Endodermal cell (in vitro differentiated cells): ENCODE measurements at regions not wholly inside any gene's neighbourhood (a gene's known extent, or its start where the extent isn't known, plus 50 kb on each side); places are given as distances from the start of the nearest gene placed in this dataset.

Source experiments
- DNase-seq: peaks from one replicate; pipeline ENCODE4 v3.0.0-alpha.2; 2017
- H3K27ac ChIP-seq: 2 replicates; pipeline ENCODE4 v1.5.1; 2013; ENCODE audit warnings: mild to moderate bottlenecking, low read depth, low read length, moderate library complexity
- H3K27me3 ChIP-seq: 2 replicates; pipeline ENCODE4 v1.6.1; 2013; ENCODE audit warnings: mild to moderate bottlenecking, low read length, moderate library complexity; ENCODE audit not compliant: insufficient read depth, control insufficient read depth, poor library complexity, severe bottlenecking
- H3K36me3 ChIP-seq: 2 replicates; pipeline ENCODE4 v1.7.0; 2013; ENCODE audit warnings: mild to moderate bottlenecking, low read length, moderate library complexity; ENCODE audit not compliant: control insufficient read depth, insufficient read depth
- H3K4me1 ChIP-seq: one replicate; pipeline ENCODE4 v1.7.0; 2013; ENCODE audit warnings: low read length; ENCODE audit not compliant: control insufficient read depth, insufficient read depth
- H3K4me3 ChIP-seq: 2 replicates; pipeline ENCODE4 v1.5.1; 2013; ENCODE audit warnings: mild to moderate bottlenecking, low read length, moderate library complexity
- H3K9ac ChIP-seq: 2 replicates; pipeline ENCODE4 v1.6.1; 2013; ENCODE audit warnings: mild to moderate bottlenecking, low read length, moderate library complexity; ENCODE audit not compliant: poor library complexity, severe bottlenecking; ENCODE audit errors: extremely low read depth
- H3K9me3 ChIP-seq: 2 replicates; pipeline ENCODE4 v1.6.1; 2013; ENCODE audit warnings: mild to moderate bottlenecking, low read length, moderate library complexity; ENCODE audit not compliant: control insufficient read depth
- H3K27ac Mint-ChIP-seq: 2 replicates; pipeline ENCODE4 v1.8.0; 2020; ENCODE audit warnings: mixed read lengths
- H3K27me3 Mint-ChIP-seq: 2 replicates; pipeline ENCODE4 v1.8.0; 2021; ENCODE audit warnings: mild to moderate bottlenecking, mixed read lengths; ENCODE audit not compliant: insufficient read depth
- H3K36me3 Mint-ChIP-seq: 2 replicates; pipeline ENCODE4 v1.8.0; 2020; ENCODE audit warnings: low read depth, mixed read lengths
- H3K4me1 Mint-ChIP-seq: 2 replicates; pipeline ENCODE4 v1.8.0; 2020; ENCODE audit warnings: mixed read lengths
- H3K4me3 Mint-ChIP-seq: 2 replicates; pipeline ENCODE4 v1.8.0; 2020; ENCODE audit warnings: mild to moderate bottlenecking, moderate library complexity, mixed read lengths
- H3K9me3 Mint-ChIP-seq: 2 replicates; pipeline ENCODE4 v1.8.0; 2020; ENCODE audit warnings: mild to moderate bottlenecking, mixed read lengths
- WGBS, 2 experiments: methylation state at CpG; one replicate each; pipeline versions ENCODE4 v1.1.5 to v1.1.7; 2013; ENCODE audit warnings: missing lambda C conversion rate in 2 of 2, mixed read lengths in 1 of 2; ENCODE audit not compliant: insufficient coverage in 1 of 2, insufficient read length in 1 of 2; 5-methylcytosine and 5-hydroxymethylcytosine counted together
- TF ChIP-seq, protein P1 (sequence below): fragments of 200-600 bp; sonication (generic); conservative IDR thresholded peaks from 2 replicates; pipeline ENCODE4 v1.5.0; 2021; ENCODE audit warnings: antibody characterized with exemption, mild to moderate bottlenecking

DNA sequence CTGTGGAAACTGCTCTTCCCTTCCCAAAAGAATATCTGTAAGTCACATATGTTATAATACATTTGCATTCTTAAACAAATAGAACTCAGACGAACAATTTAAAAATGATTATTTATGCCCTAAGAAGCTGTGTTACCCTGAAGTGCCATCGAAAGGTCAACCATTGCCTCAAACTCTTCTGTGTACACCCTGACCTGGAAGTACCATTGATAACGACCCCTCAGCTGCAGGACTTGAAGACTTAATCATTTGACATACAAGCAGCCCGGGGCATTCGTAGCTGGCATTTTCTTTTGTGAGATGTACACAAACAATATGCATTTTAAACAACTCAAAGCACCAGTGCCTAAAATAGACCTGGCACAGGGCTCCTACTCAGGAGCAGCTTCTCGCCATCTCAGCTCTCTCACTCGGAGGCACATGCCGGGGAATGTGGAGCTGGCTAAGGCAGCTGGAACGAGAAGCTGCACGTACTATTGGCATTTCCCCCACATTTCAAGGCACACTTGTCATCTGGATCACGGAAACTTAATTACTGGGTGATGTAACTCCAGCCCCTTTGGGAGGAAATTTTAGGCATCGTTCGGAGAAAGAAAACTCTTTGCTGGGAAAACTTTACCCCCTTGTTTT lies 170.0 kb upstream of the GALNT5 start:
- no peaks in the 10 kb centered on the region for H3K4me1 ChIP-seq
- H3K27ac Mint-ChIP-seq = no peak overlapping the region
- H3K27me3 Mint-ChIP-seq = no peaks in the 10 kb centered on the region

DNA sequence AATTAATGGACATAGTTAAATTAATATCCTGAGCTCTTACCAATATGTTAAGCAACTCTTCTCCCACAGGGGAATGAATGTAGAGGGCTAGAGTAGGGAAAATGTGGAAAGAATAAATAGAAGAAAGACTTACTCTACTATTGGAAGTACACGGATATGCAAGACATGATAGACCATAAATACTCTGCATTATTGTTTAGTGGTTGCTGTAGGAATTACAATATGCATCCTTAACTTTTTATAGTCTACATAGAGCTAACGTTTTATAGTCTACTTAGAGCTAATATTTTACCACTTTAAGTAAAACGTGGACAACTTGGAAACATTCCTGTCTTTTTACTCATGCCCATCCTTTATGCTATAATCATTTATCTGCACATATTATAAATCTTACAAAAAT lies 163.8 kb upstream of the GALNT5 start:
- Mint-ChIP-seq H3K4me1 (no peaks in the 10 kb centered on the region), H3K27ac (no peak overlapping the region), H3K36me3 (no peaks in the 10 kb centered on the region), H3K4me3 (no peak overlapping the region), H3K27me3 (no peaks in the 10 kb centered on the region), H3K9me3 (peaks cover 6% of the 10 kb centered on the region)
- TF ChIP-seq, protein P1, sequence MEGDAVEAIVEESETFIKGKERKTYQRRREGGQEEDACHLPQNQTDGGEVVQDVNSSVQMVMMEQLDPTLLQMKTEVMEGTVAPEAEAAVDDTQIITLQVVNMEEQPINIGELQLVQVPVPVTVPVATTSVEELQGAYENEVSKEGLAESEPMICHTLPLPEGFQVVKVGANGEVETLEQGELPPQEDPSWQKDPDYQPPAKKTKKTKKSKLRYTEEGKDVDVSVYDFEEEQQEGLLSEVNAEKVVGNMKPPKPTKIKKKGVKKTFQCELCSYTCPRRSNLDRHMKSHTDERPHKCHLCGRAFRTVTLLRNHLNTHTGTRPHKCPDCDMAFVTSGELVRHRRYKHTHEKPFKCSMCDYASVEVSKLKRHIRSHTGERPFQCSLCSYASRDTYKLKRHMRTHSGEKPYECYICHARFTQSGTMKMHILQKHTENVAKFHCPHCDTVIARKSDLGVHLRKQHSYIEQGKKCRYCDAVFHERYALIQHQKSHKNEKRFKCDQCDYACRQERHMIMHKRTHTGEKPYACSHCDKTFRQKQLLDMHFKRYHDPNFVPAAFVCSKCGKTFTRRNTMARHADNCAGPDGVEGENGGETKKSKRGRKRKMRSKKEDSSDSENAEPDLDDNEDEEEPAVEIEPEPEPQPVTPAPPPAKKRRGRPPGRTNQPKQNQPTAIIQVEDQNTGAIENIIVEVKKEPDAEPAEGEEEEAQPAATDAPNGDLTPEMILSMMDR = peak; percentile 15
- H3K36me3 ChIP-seq = no peaks in the 10 kb centered on the region
- H3K27ac ChIP-seq = no peak overlapping the region
- H3K4me1 ChIP-seq = no peaks in the 10 kb centered on the region
- DNase-seq = no peak
- WGBS, 2 experiments = 80 to 90% methylated on average over 2 of the region's 3 CpGs
- no peak overlapping the region for H3K4me3 ChIP-seq
- H3K27me3 ChIP-seq = no peaks in the 10 kb centered on the region
- H3K9me3 ChIP-seq = no peaks in the 10 kb centered on the region
- no peak overlapping the region for H3K9ac ChIP-seq

More for the DNA sequence above, 170.0 kb upstream of the GALNT5 start:
- Histone ChIP-seq H3K27ac (no peak overlapping the region), H3K9me3 (peaks cover 9% of the 10 kb centered on the region), H3K4me3 (no peak overlapping the region), H3K36me3 (no peaks in the 10 kb centered on the region), H3K9ac (no peak overlapping the region), H3K27me3 (no peaks in the 10 kb centered on the region)
- TF ChIP-seq, protein P1 = no peak
- DNase-seq = no peak
- peaks cover 5% of the 10 kb centered on the region for H3K4me1 Mint-ChIP-seq
- no peak overlapping the region for H3K4me3 Mint-ChIP-seq
- H3K36me3 Mint-ChIP-seq = no peaks in the 10 kb centered on the region
- peaks cover 11% of the 10 kb centered on the region for H3K9me3 Mint-ChIP-seq
- 94% methylated on average over 11 to 13 of the region's 13 CpGs for WGBS, 2 experiments

DNA sequence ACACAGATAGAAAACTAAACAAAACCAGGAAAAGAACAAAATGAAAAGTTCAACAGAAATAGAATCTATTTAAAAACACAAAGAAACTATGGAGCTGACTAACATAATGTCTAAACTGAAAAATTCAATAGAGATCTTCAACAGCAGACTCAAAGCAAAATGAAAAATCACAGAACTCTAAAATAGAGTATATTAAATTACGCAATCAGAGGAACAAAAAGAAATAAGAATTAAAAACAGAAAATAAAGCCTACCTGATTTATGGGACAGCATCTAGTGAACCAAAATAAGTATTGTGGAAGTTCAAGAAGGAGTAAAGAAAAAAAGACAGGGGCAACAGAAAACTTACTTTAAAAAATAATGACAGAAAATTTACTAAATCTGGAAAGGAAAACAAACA lies 152.1 kb upstream of the GALNT5 start:
- Mint-ChIP-seq H3K36me3 (no peaks in the 10 kb centered on the region), H3K27me3 (no peaks in the 10 kb centered on the region), H3K27ac (no peak overlapping the region), H3K4me1 (no peaks in the 10 kb centered on the region), H3K4me3 (no peak overlapping the region), H3K9me3 (peaks cover 4% of the 10 kb centered on the region)
- H3K9ac ChIP-seq = no peak overlapping the region
- H3K4me1 ChIP-seq = no peaks in the 10 kb centered on the region
- H3K36me3 ChIP-seq = no peaks in the 10 kb centered on the region
- no peak overlapping the region for H3K4me3 ChIP-seq
- TF ChIP-seq, protein P1 = no peak
- no peak overlapping the region for H3K27ac ChIP-seq
- WGBS, 2 experiments = no CpG with 5 or more reads among the region's 1 CpG
- H3K9me3 ChIP-seq = no peaks in the 10 kb centered on the region
- no peaks in the 10 kb centered on the region for H3K27me3 ChIP-seq
- no peak for DNase-seq
